Adrenal gland (tissue), 9 donors: ENCODE measurements at regions not wholly inside any gene's neighbourhood (a gene's known extent, or its start where the extent isn't known, plus 50 kb on each side); places are given as distances from the start of the nearest gene placed in this dataset.

Experiments used
- DNase-seq, 7 donors: peaks; one replicate each; pipeline ENCODE4 v3.0.0-alpha.2; 2019 to 2020
- H3K27ac ChIP-seq, 5 donors: fragments of 200-600 bp; sonication (generic) in 4 of 5; 1 replicate in 3 of 5; 2 replicates in 2 of 5; pipeline versions ENCODE4 v1.5.1 to v1.8.0; 2016 to 2020; ENCODE audit warnings: mild to moderate bottlenecking in 1 of 5
- H3K27me3 ChIP-seq: fragments of 200-600 bp; 2 replicates; pipeline ENCODE4 v1.8.0; 2021
- H3K36me3 ChIP-seq, 2 donors: fragments of 200-600 bp; replicated peaks in 1 of 2; 1 replicate in 1 of 2; 2 replicates in 1 of 2; pipeline versions ENCODE4 v1.5.1 to v1.8.0; 2018 to 2022
- H3K4me1 ChIP-seq, 2 donors: fragments of 200-600 bp; replicated peaks in 1 of 2; 1 replicate in 1 of 2; 2 replicates in 1 of 2; pipeline versions ENCODE4 v1.5.1 to v1.8.0; 2018 to 2021
- H3K4me3 ChIP-seq, 4 donors: fragments of 200-600 bp; sonication (generic) in 3 of 4; one replicate each; pipeline ENCODE4 v1.5.1; 2016 to 2018
- H3K9me3 ChIP-seq, 3 donors: fragments of 200-600 bp; sonication (generic) in 1 of 3; replicated peaks in 1 of 3; 1 replicate in 2 of 3; 2 replicates in 1 of 3; pipeline versions ENCODE4 v1.5.1 to v1.8.0; 2016 to 2021
- CTCF ChIP-seq, 6 experiments: fragments of 450-650 bp in 4 of 6; fragments of 200-600 bp in 2 of 6; sonication (generic) in 1 of 6; IDR thresholded peaks; 1 replicate in 5 of 6; 2 replicates in 1 of 6; pipeline versions ENCODE4 v1.5.1 to v1.8.0; 2016 to 2021; ENCODE audit warnings: antibody characterized with exemption in 6 of 6, mild to moderate bottlenecking in 2 of 6, moderate library complexity in 1 of 6
- POLR2A ChIP-seq, 2 donors: fragments of 450-650 bp; IDR thresholded peaks; one replicate each; pipeline ENCODE4 v1.6.1; 2017; ENCODE audit warnings: antibody characterized with exemption in 2 of 2, mild to moderate bottlenecking in 2 of 2, moderate library complexity in 1 of 2
- WGBS, 4 donors: extraction: QIAGEN DNeasy Blood & Tissue Kit in 2 of 4; methylation state at CpG; one replicate each; pipeline versions ENCODE4 v1.1.5 to v1.1.7; 2013 to 2017; 5-methylcytosine and 5-hydroxymethylcytosine counted together
- intact Hi-C, 2 donors: fragments of 100-400 bp; cut with DNase I; formaldehyde crosslinking; loops; one replicate each; pipeline versions ENCODE4 v1.14.1 to v1.15.0; 2022 to 2023
- donor health status: healthy with polysubstance abuse.
- donor health status: Bipolar disorder and iron deficiency.
- donor health status: DM: yes; HTN: yes; CAD: no.
- donor health status: DM: no; HTN: no; CAD: no.
- donor health status: DM: no; HTN: no; CAD: no.

- H3K9me3 ChIP-seq, result no peaks in the 10 kb centered on the region
- 95 to 97% (median 96%) methylated on average over 1 of the region's 1 CpG for WGBS, 4 donors
- H3K36me3 ChIP-seq, result no peaks in the 10 kb centered on the region
- intact Hi-C loops, result no loop called here
- no peak overlapping the region for H3K27ac ChIP-seq
- no peak overlapping the region for H3K4me3 ChIP-seq
- no peak for DNase-seq
- TF ChIP-seq CTCF (IDR thresholded peaks at IDR 0.05) (no peak), POLR2A (IDR thresholded peaks at IDR 0.05) (no peak)
- no peaks in the 10 kb centered on the region for H3K27me3 ChIP-seq
- no peaks in the 10 kb centered on the region for H3K4me1 ChIP-seq
Measured at GRCh38 chr2:143918465-143918989, 601.4 kb downstream of the ZEB2 start.

- no peak for TF ChIP-seq CTCF (IDR thresholded peaks at IDR 0.05)
- no peak for TF ChIP-seq POLR2A (IDR thresholded peaks at IDR 0.05)
- Histone ChIP-seq H3K27me3 (no peaks in the 10 kb centered on the region), H3K36me3 (no peaks in the 10 kb centered on the region), H3K4me1 (no peaks in the 10 kb centered on the region), H3K27ac (no peak overlapping the region), H3K9me3 (no peaks in the 10 kb centered on the region), H3K4me3 (no peak overlapping the region)
- intact Hi-C loops, result no loop called here
- DNase-seq, result no peak
Measured at GRCh38 chr2:143916781-143917180, 603.1 kb downstream of the ZEB2 start.

- Histone ChIP-seq H3K9me3 (no peaks in the 10 kb centered on the region), H3K27ac (no peak overlapping the region), H3K4me1 (no peaks in the 10 kb centered on the region), H3K36me3 (no peaks in the 10 kb centered on the region), H3K4me3 (no peak overlapping the region), H3K27me3 (no peaks in the 10 kb centered on the region)
- intact Hi-C loops, result no loop called here
- TF ChIP-seq POLR2A (IDR thresholded peaks at IDR 0.05), result no peak
- TF ChIP-seq CTCF (IDR thresholded peaks at IDR 0.05), result no peak
- 76 to 78% (median 76%) methylated on average over 13 of the region's 13 CpGs for WGBS, 4 donors
- no peak for DNase-seq
Measured at GRCh38 chr2:143909577-143910353, 610.2 kb downstream of the ZEB2 start.

GRCh38 chr2:143908843-143909242 is 611.1 kb downstream of the ZEB2 start:
- WGBS, 4 donors, result 77 to 91% (median 82%) methylated on average over 7 of the region's 7 CpGs
- Histone ChIP-seq H3K27me3 (no peaks in the 10 kb centered on the region), H3K4me3 (no peak overlapping the region), H3K36me3 (no peaks in the 10 kb centered on the region), H3K9me3 (no peaks in the 10 kb centered on the region), H3K4me1 (no peaks in the 10 kb centered on the region), H3K27ac (no peak overlapping the region)
- no peak for DNase-seq
- TF ChIP-seq POLR2A (IDR thresholded peaks at IDR 0.05) (no peak), CTCF (IDR thresholded peaks at IDR 0.05) (no peak)
- intact Hi-C loops, result no loop called here
